ENCODE measurements at regions not wholly inside any gene's neighbourhood (a gene's known extent, or its start where the extent isn't known, plus 50 kb on each side); places are given as distances from the start of the nearest gene placed in this dataset.

DNA sequence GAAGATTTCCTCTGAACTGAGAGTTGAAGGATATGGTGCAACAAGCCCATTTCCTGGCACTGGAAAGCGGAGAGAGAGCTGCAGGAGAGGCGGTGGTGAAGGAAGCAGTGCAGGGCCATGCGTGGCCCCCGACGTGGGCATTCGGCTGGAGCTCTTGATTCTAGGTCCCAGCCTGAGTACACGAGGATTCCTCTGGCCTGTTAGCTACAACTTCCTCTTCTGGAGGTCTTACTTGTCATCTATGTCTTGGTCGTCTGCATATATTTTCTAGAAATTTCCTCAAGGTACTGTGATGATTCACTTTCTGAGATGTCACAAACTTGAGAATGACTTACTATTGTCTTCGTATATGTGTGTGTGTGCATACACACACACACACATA lies 59.2 kb upstream of the JAZF1 start:
- no peak for TF ChIP-seq CTCF (IDR thresholded peaks at IDR 0.05)
- no peak for TF ChIP-seq POLR2A (IDR thresholded peaks at IDR 0.05)
- no peak for TF ChIP-seq EP300 (IDR thresholded peaks at IDR 0.05)
